Mucosa of descending colon (tissue), 3 donors: ENCODE measurements at regions not wholly inside any gene's neighbourhood (a gene's known extent, or its start where the extent isn't known, plus 50 kb on each side); places are given as distances from the start of the nearest gene placed in this dataset.

ENCODE experiments used
- ATAC-seq: fragments of 200-7000 bp; cut with Tn5 transposase; one replicate; pipeline ENCODE4 v1.9.1; 2020; ENCODE audit warnings: mild to moderate bottlenecking, moderate library complexity
- DNase-seq, 3 donors: peaks; one replicate each; pipeline ENCODE4 v3.0.0-alpha.2; 2020
- H3K36me3 ChIP-seq: fragments of 200-600 bp; one replicate; pipeline ENCODE4 v1.8.0; 2021; ENCODE audit warnings: low read depth, mild to moderate bottlenecking
- H3K4me1 ChIP-seq: fragments of 200-600 bp; one replicate; pipeline ENCODE4 v1.8.0; 2021; ENCODE audit warnings: low read depth, mild to moderate bottlenecking
- H3K4me3 ChIP-seq: fragments of 200-600 bp; one replicate; pipeline ENCODE4 v1.8.0; 2021; ENCODE audit warnings: mild to moderate bottlenecking
- H3K9me3 ChIP-seq: fragments of 200-600 bp; one replicate; pipeline ENCODE4 v1.8.0; 2021; ENCODE audit warnings: mild to moderate bottlenecking
- CTCF ChIP-seq: fragments of 200-600 bp; IDR thresholded peaks from one replicate; pipeline ENCODE4 v1.8.0; 2022; ENCODE audit warnings: antibody characterized with exemption, mild to moderate bottlenecking
- intact Hi-C, 2 donors: fragments of 100-400 bp; cut with DNase I in 1 of 2; cut with micrococcal nuclease in 1 of 2; formaldehyde crosslinking; loops; one replicate each; pipeline versions ENCODE4 v1.11.0 to v1.11.1; 2022; cut with DNase I, micrococcal nuclease
- donor health status: DM: no; HTN: no; CAD: no; lungs with moderate emphysema.
- donor health status: DM: no; HTN: no; CAD: no.
- donor health status: DM: no; HTN: yes; CAD: no.

- TF ChIP-seq CTCF: no peak
- ATAC-seq (no peak), DNase-seq (no peak)
- Histone ChIP-seq H3K9me3 (no peaks in the 10 kb centered on the region), H3K36me3 (no peaks in the 10 kb centered on the region), H3K4me1 (no peaks in the 10 kb centered on the region), H3K4me3 (no peak overlapping the region)
- intact Hi-C loops: no loop called here
Observed at GRCh38 chr21:14736162-14736561, 190.0 kb upstream of the SAMSN1 start.

DNA sequence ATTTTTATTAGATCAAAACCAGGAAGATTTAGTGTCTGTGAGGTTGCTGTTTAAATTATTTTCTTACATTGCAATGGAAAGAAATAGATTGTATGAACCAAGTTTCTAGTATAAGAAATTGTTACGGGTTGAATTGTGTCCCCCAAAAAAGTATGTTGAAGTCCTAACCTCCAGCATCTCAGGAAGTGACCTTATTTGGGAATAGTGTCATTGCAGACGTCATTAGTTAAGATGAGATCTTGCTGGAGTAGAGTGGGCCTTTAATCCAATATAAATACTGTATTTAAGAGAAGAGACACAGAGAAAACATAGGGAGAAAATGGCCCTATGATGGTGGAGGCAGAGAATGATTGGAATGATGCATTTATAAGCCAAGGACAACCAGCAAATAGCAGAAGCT lies 188.7 kb upstream of the SAMSN1 start:
- ATAC-seq (no peak), DNase-seq (no peak)
- no peaks in the 10 kb centered on the region for H3K36me3 ChIP-seq
- H3K4me3 ChIP-seq: no peak overlapping the region
- intact Hi-C loops: no loop called here
- no peaks in the 10 kb centered on the region for H3K9me3 ChIP-seq
- H3K4me1 ChIP-seq: no peaks in the 10 kb centered on the region
- TF ChIP-seq CTCF: no peak

- intact Hi-C loops: no loop called here
- no peak for TF ChIP-seq CTCF
- no peak for ATAC-seq
- DNase-seq: no peak
- Histone ChIP-seq H3K9me3 (no peaks in the 10 kb centered on the region), H3K4me1 (no peaks in the 10 kb centered on the region), H3K4me3 (no peak overlapping the region), H3K36me3 (no peaks in the 10 kb centered on the region)
Observed at GRCh38 chr21:14734191-14734590, 188.1 kb upstream of the SAMSN1 start.

DNA sequence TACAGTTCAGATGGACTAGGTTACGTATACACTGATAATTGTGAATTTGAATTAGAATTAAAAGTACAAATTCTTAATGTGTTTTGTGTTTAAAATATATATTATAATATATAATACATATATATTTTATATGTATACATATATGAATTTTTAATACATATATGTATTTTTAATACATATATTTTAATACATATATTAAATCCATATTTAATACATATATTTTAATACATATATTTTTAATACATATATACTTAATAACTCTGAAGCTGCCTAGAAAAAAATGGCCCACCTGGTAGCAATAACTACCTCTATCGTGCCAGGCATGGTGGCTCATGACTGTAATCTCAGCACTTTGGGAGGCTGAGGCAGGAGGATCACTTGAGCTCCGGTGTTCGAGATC lies 179.1 kb upstream of the SAMSN1 start:
- H3K4me1 ChIP-seq: no peaks in the 10 kb centered on the region
- H3K4me3 ChIP-seq: no peak overlapping the region
- DNase-seq (no peak), ATAC-seq (no peak)
- no peaks in the 10 kb centered on the region for H3K9me3 ChIP-seq
- TF ChIP-seq CTCF: no peak
- intact Hi-C loops: no loop called here
- no peaks in the 10 kb centered on the region for H3K36me3 ChIP-seq

GRCh38 chr21:14722841-14723483 lies 176.8 kb upstream of the SAMSN1 start:
- Histone ChIP-seq H3K4me1 (no peaks in the 10 kb centered on the region), H3K9me3 (no peaks in the 10 kb centered on the region), H3K4me3 (no peak overlapping the region), H3K36me3 (no peaks in the 10 kb centered on the region)
- intact Hi-C loops: no loop called here
- DNase-seq (no peak), ATAC-seq (no peak)
- no peak for TF ChIP-seq CTCF

GRCh38 chr21:14720237-14720636 lies 174.1 kb upstream of the SAMSN1 start:
- H3K4me1 ChIP-seq: no peaks in the 10 kb centered on the region
- no peaks in the 10 kb centered on the region for H3K9me3 ChIP-seq
- no peak overlapping the region for H3K4me3 ChIP-seq
- intact Hi-C loops: no loop called here
- no peaks in the 10 kb centered on the region for H3K36me3 ChIP-seq
- no peak for TF ChIP-seq CTCF
- ATAC-seq (no peak), DNase-seq (no peak)
